K562 (cell line): ENCODE measurements at regions not wholly inside any gene's neighbourhood (a gene's known extent, or its start where the extent isn't known, plus 50 kb on each side); places are given as distances from the start of the nearest gene placed in this dataset.

Experiments
- ATAC-seq: fragments of 200-7000 bp; cut with Tn5 transposase; 3 replicates; pipeline ENCODE4 v1.9.1; 2020; ENCODE audit warnings: moderate library complexity
- BruUV-seq: library from RNA; stranded (reverse); fragments of 400-500 nt; replicated peaks from 2 replicates; lab custom pipeline; 2021; lab: Mats Ljungman, UMichigan
- CTCF ChIA-PET: fragments of 300-600 bp; formaldehyde crosslinking; extraction: SDS; loops from one replicate; lab custom pipeline; 2021; ENCODE audit warnings: low intra/inter-chr PET ratio; lab: Yijun Ruan, JAX
- POLR2A ChIA-PET: fragments of 300-600, 350-650 bp; sonication (Branson Sonifier 250); formaldehyde crosslinking; extraction: SDS; loops from one replicate; lab custom pipeline; 2021; ENCODE audit warnings: antibody characterized with exemption, inconsistent platforms; lab: Yijun Ruan, JAX
- DNase-seq, 4 experiments: peaks; one replicate each; pipeline versions ENCODE4 v3.0.0 to v3.0.0-alpha.2; 2011 to 2018; ENCODE audit warnings: low spot score in 3 of 4, mixed read lengths in 3 of 4; ENCODE audit errors: extremely low read depth in 1 of 4
- FAIRE-seq: peaks from 2 replicates; lab custom pipeline; 2011; peaks lifted over from hg19 to GRCh38; lab: Jason Lieb, UNC
- H2AFZ ChIP-seq: 2 replicates; pipeline ENCODE4 v1.6.0; 2011; ENCODE audit warnings: low read depth, low read length, control low read depth, inconsistent platforms
- H3K27ac ChIP-seq: fragments of 200-600 bp; 3 replicates; pipeline ENCODE4 v1.8.0; 2011; ENCODE audit warnings: low read depth, mild to moderate bottlenecking, control low read depth, inconsistent platforms, low read length, moderate library complexity, mixed read lengths; ENCODE audit errors: extremely low read depth
- H3K27me3 ChIP-seq, 2 experiments: fragments of 300-600 bp in 1 of 2; 2 replicates in 1 of 2; 3 replicates in 1 of 2; pipeline versions ENCODE4 v1.6.0 to v1.8.0; 2011; ENCODE audit warnings: inconsistent platforms in 2 of 2, low read length in 2 of 2, mild to moderate bottlenecking in 1 of 2, mixed read lengths in 1 of 2, moderate library complexity in 1 of 2; ENCODE audit not compliant: control insufficient read depth in 2 of 2, insufficient read depth in 2 of 2
- H3K36me3 ChIP-seq: fragments of 300-600 bp; 3 replicates; pipeline ENCODE4 v1.8.0; 2011; ENCODE audit warnings: mild to moderate bottlenecking, low read length, inconsistent platforms; ENCODE audit not compliant: control insufficient read depth, insufficient read depth
- H3K4me1 ChIP-seq, 2 experiments: fragments of 200-600 bp in 1 of 2; replicated peaks in 1 of 2; 2 replicates in 1 of 2; 3 replicates in 1 of 2; pipeline versions ENCODE4 v1.5.1 to v1.8.0; 2011; ENCODE audit warnings: inconsistent platforms in 2 of 2, low read length in 2 of 2, mild to moderate bottlenecking in 1 of 2, mixed read lengths in 1 of 2, moderate library complexity in 1 of 2; ENCODE audit not compliant: control insufficient read depth in 2 of 2, insufficient read depth in 2 of 2
- H3K4me2 ChIP-seq: 2 replicates; pipeline ENCODE4 v1.6.1; 2011; ENCODE audit warnings: low read length, control low read depth, inconsistent platforms, mixed read lengths; ENCODE audit not compliant: insufficient read depth
- H3K4me3 ChIP-seq: fragments of 200-600 bp; sonication (generic), shearing (Covaris generic); 2 replicates; pipeline ENCODE4 v1.5.1; 2016; ENCODE audit warnings: control low read depth, inconsistent platforms
- H3K79me2 ChIP-seq: fragments of 200-600 bp; 3 replicates; pipeline ENCODE4 v1.8.0; 2011; ENCODE audit warnings: low read length, inconsistent platforms; ENCODE audit not compliant: control insufficient read depth, insufficient read depth
- H3K9ac ChIP-seq, 2 experiments: 2 replicates each; pipeline versions ENCODE4 v1.6.0 to v1.6.1; 2011; ENCODE audit warnings: low read depth in 2 of 2, low read length in 2 of 2, control low read depth in 1 of 2, inconsistent platforms in 1 of 2, mild to moderate bottlenecking in 1 of 2, mixed read lengths in 1 of 2; ENCODE audit not compliant: insufficient read depth in 1 of 2
- H3K9me1 ChIP-seq: one replicate; pipeline ENCODE4 v1.6.0; 2011; ENCODE audit warnings: inconsistent platforms, mild to moderate bottlenecking, low read length, moderate library complexity; ENCODE audit not compliant: control insufficient read depth, insufficient read depth
- H3K9me3 ChIP-seq: replicated peaks from 2 replicates; pipeline ENCODE4 v1.5.1; 2011; ENCODE audit warnings: low read depth, low read length, inconsistent platforms; ENCODE audit not compliant: control insufficient read depth, insufficient read depth
- H4K20me1 ChIP-seq: replicated peaks from 2 replicates; pipeline ENCODE4 v1.6.1; 2011; ENCODE audit warnings: low read length, inconsistent platforms, mixed read lengths; ENCODE audit not compliant: control insufficient read depth, insufficient read depth
- CHD1 ChIP-seq: fragments of 200-600 bp; sonication (generic); IDR thresholded peaks from one replicate; pipeline ENCODE4 v1.6.1; 2012; ENCODE audit warnings: mild to moderate bottlenecking, moderate library complexity, low read length, inconsistent platforms
- ERF ChIP-seq: fragments of 450-650 bp; formaldehyde crosslinking; IDR thresholded peaks from 2 replicates; pipeline ENCODE4 v1.4.0; 2020; ENCODE audit warnings: mild to moderate bottlenecking, mixed read lengths
- FOXK2 ChIP-seq, 2 experiments: fragments of 450-650 bp; IDR thresholded peaks in 1 of 2; conservative IDR thresholded peaks in 1 of 2; 2 replicates each; pipeline ENCODE4 v1.6.1; 2016; ENCODE audit warnings: low read depth in 2 of 2, mild to moderate bottlenecking in 1 of 2
- IRF2 ChIP-seq: sonication (generic); formaldehyde crosslinking; IDR thresholded peaks from 2 replicates; pipeline ENCODE4 v1.8.1; 2022; ENCODE audit warnings: mild to moderate bottlenecking, missing genetic modification reagents
- MEF2A ChIP-seq: IDR thresholded peaks from 2 replicates; pipeline ENCODE4 v1.6.1; 2011; ENCODE audit warnings: low read depth, mild to moderate bottlenecking, low read length, moderate library complexity; ENCODE audit not compliant: control insufficient read depth
- MTA3 ChIP-seq: fragments of 450-650 bp; formaldehyde crosslinking; IDR thresholded peaks from 2 replicates; pipeline ENCODE4 v1.6.1; 2017; ENCODE audit warnings: mild to moderate bottlenecking, borderline replicate concordance
- PHF21A ChIP-seq: fragments of 450-650 bp; IDR thresholded peaks from 2 replicates; pipeline ENCODE4 v1.6.1; 2017; ENCODE audit warnings: low read depth, borderline replicate concordance
- RFX7 ChIP-seq: fragments of 250-450 bp; sonication (Bioruptor Pico); IDR thresholded peaks from 2 replicates; pipeline ENCODE4 v1.5.1; 2021; ENCODE audit warnings: mild to moderate bottlenecking
- ZNF121 ChIP-seq: sonication (generic); formaldehyde crosslinking; conservative IDR thresholded peaks from 2 replicates; pipeline ENCODE4 v1.8.0; 2022; ENCODE audit warnings: missing genetic modification reagents
- ZNF3 ChIP-seq: fragments of 250-450 bp; sonication (Bioruptor Pico); IDR thresholded peaks from 2 replicates; pipeline ENCODE4 v1.5.0; 2021; ENCODE audit warnings: mild to moderate bottlenecking, moderate library complexity
- ZNF436 ChIP-seq: fragments of 250-450, 450-650 bp; sonication (Bioruptor Pico); formaldehyde crosslinking; IDR thresholded peaks from 2 replicates; pipeline ENCODE4 v1.7.0; 2020; ENCODE audit warnings: mild to moderate bottlenecking
- ZNF639 ChIP-seq, 2 experiments: fragments of 200-800 bp in 1 of 2; sonication (Bioruptor generic) in 1 of 2; sonication (generic) in 1 of 2; formaldehyde crosslinking in 1 of 2; IDR thresholded peaks in 1 of 2; conservative IDR thresholded peaks in 1 of 2; 2 replicates each; pipeline versions ENCODE4 v1.5.0 to v1.6.1; 2016 to 2020; ENCODE audit warnings: missing compliant biosample characterization in 1 of 2, missing genetic modification characterization in 1 of 2, missing genetic modification reagents in 1 of 2
- ZNF668 ChIP-seq: fragments of 250-450 bp; sonication (Bioruptor Pico); IDR thresholded peaks from 2 replicates; pipeline ENCODE4 v1.8.0; 2022; ENCODE audit warnings: mild to moderate bottlenecking, inconsistent platforms
- WGBS: fragments of 100-300 bp; shearing (Covaris generic); methylation state at CpG from one replicate; pipeline ENCODE4 v1.1.6; 2016; ENCODE audit warnings: low coverage, mixed read lengths; ENCODE audit not compliant: insufficient coverage; ENCODE audit errors: missing lambda C conversion rate; 5-methylcytosine and 5-hydroxymethylcytosine counted together
- in situ Hi-C: fragments of 300-500 bp; cut with MboI; formaldehyde crosslinking; loops from 4 replicates; pipeline ENCODE4 v1.15.0; 2018; ENCODE audit warnings: inconsistent platforms, mixed read lengths
- intact Hi-C: fragments of 100-400 bp; cut with micrococcal nuclease; formaldehyde crosslinking; loops from 2 replicates; pipeline ENCODE4 v1.14.2; 2022

GRCh38 chr1:5577255-5578040 lies 414.8 kb downstream of the NPHP4 start:
- Histone ChIP-seq H3K79me2 (no peaks in the 10 kb centered on the region), H3K4me2 (no peak overlapping the region), H4K20me1 (no peaks in the 10 kb centered on the region), H3K36me3 (no peaks in the 10 kb centered on the region), H3K9me3 (no peaks in the 10 kb centered on the region), H3K27ac (no peak overlapping the region), H3K4me3 (no peak overlapping the region), H3K9ac (no peak overlapping the region), H3K9me1 (no peaks in the 10 kb centered on the region), H2AFZ (no peak overlapping the region), H3K4me1 (no peaks in the 10 kb centered on the region), H3K27me3 (no peaks in the 10 kb centered on the region; a peak in 2 of 5 replicates)
- ATAC-seq, result no peak
- 1% methylated on average over 5 of the region's 6 CpGs for WGBS
- CTCF ChIA-PET, result no interaction called here
- POLR2A ChIA-PET, result no interaction called here
- in situ Hi-C loops, result no loop called here
- no peak for DNase-seq
- intact Hi-C loops, result no loop called here
- no TSS peak for BruUV-seq
- TF ChIP-seq ZNF639 (CRISPR knock-in tag; conservative IDR thresholded peaks at IDR 0.05 in 1 of 2, IDR thresholded peaks at IDR 0.05 in 1 of 2) (no peak), RFX7 (no peak), ERF (no peak), ZNF668 (no peak), CHD1 (no peak), ZNF3 (CRISPR knock-in tag) (no peak), IRF2 (CRISPR knock-in tag) (no peak), FOXK2 (conservative IDR thresholded peaks at IDR 0.05 in 1 of 2, IDR thresholded peaks at IDR 0.05 in 1 of 2; ENCODE audit: low read depth in 2 of 2) (no peak), ZNF436 (CRISPR knock-in tag) (no peak), MTA3 (no peak), MEF2A (no peak), PHF21A (no peak), ZNF121 (CRISPR knock-in tag) (no peak)
- FAIRE-seq, result no peak
